SK-N-SH treated with all-trans-retinoic acid at 6 μM for 48 hours (cell line): ENCODE measurements at regions not wholly inside any gene's neighbourhood (a gene's known extent, or its start where the extent isn't known, plus 50 kb on each side); places are given as distances from the start of the nearest gene placed in this dataset.

Source experiments
- ARNTL ChIP-seq: fragments of 450-650 bp; formaldehyde crosslinking; IDR thresholded peaks from 2 replicates; pipeline ENCODE4 v1.5.0; 2020; ENCODE audit warnings: low read depth, mild to moderate bottlenecking, moderate library complexity, borderline replicate concordance
- CSDC2 ChIP-seq: fragments of 250-450 bp; sonication (Bioruptor Pico); IDR thresholded peaks from 2 replicates; pipeline ENCODE4 v1.5.0; 2020; ENCODE audit warnings: mild to moderate bottlenecking, moderate library complexity
- ISL1 ChIP-seq: fragments of 250-450 bp; sonication (Bioruptor Pico); IDR thresholded peaks from 2 replicates; pipeline ENCODE4 v2.1.2; 2022; ENCODE audit warnings: mild to moderate bottlenecking, moderate library complexity
- TOX ChIP-seq: fragments of 250-450 bp; sonication (Bioruptor Pico); IDR thresholded peaks from 2 replicates; pipeline ENCODE4 v1.8.0; 2021; ENCODE audit warnings: mild to moderate bottlenecking, moderate library complexity, borderline replicate concordance
- ZNF565 ChIP-seq: fragments of 450-650 bp; formaldehyde crosslinking; conservative IDR thresholded peaks from 2 replicates; pipeline ENCODE4 v1.5.0; 2020; ENCODE audit warnings: low read depth, mild to moderate bottlenecking, moderate library complexity
- TF ChIP-seq, protein P1 (sequence below): fragments of 250-450 bp; sonication (Bioruptor Pico); IDR thresholded peaks from 2 replicates; pipeline ENCODE4 v1.8.0; 2020; ENCODE audit warnings: mild to moderate bottlenecking, moderate library complexity, borderline replicate concordance

DNA sequence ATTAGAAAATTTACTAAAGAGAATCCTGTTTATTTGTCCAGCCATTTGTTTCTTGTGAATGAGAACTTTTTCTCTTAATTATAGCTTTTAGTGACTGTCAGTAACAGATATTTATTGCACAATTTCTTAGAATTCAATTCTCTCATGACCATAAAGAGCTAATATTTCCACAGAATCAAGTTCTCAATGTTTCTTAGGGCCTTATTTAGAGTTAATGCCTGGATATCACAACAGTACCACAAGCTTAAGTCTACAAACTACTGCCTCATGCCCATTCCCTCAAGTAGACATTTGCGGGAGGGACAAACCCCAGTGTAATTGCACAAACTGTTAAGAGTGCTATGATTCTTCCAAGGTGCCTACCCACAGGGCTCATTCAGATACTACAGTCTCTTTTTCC lies 199.7 kb upstream of the POU2AF2 start:
- TF ChIP-seq, protein P1, sequence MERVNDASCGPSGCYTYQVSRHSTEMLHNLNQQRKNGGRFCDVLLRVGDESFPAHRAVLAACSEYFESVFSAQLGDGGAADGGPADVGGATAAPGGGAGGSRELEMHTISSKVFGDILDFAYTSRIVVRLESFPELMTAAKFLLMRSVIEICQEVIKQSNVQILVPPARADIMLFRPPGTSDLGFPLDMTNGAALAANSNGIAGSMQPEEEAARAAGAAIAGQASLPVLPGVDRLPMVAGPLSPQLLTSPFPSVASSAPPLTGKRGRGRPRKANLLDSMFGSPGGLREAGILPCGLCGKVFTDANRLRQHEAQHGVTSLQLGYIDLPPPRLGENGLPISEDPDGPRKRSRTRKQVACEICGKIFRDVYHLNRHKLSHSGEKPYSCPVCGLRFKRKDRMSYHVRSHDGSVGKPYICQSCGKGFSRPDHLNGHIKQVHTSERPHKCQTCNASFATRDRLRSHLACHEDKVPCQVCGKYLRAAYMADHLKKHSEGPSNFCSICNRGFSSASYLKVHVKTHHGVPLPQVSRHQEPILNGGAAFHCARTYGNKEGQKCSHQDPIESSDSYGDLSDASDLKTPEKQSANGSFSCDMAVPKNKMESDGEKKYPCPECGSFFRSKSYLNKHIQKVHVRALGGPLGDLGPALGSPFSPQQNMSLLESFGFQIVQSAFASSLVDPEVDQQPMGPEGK (CRISPR knock-in tag), result no peak
- no peak for TF ChIP-seq CSDC2 (CRISPR knock-in tag)
- TF ChIP-seq ISL1 (CRISPR knock-in tag), result no peak
- TF ChIP-seq TOX (CRISPR knock-in tag), result no peak
- TF ChIP-seq ARNTL (CRISPR knock-in tag), result no peak
- no peak for TF ChIP-seq ZNF565 (CRISPR knock-in tag)
